Fibroblast of lung (primary cell): ENCODE measurements at regions not wholly inside any gene's neighbourhood (a gene's known extent, or its start where the extent isn't known, plus 50 kb on each side); places are given as distances from the start of the nearest gene placed in this dataset.

ENCODE experiments used
- CTCF ChIP-seq, 2 donors: IDR thresholded peaks in 1 of 2; conservative IDR thresholded peaks in 1 of 2; 1 replicate in 1 of 2; 2 replicates in 1 of 2; pipeline ENCODE4 v1.5.1; 2011 to 2012; ENCODE audit warnings: low read length in 2 of 2, control low read depth in 1 of 2, inconsistent platforms in 1 of 2, low read depth in 1 of 2, mild to moderate bottlenecking in 1 of 2
- EZH2 ChIP-seq: IDR thresholded peaks from 2 replicates; pipeline ENCODE4 v1.5.1; 2012; ENCODE audit warnings: low read length, control low read depth, mild to moderate bottlenecking; ENCODE audit errors: missing control alignments

GRCh38 chr20:50434321-50434652, 75.9 kb upstream of the PTPN1 start:
- TF ChIP-seq CTCF (conservative IDR thresholded peaks at IDR 0.05 in 1 of 2, IDR thresholded peaks at IDR 0.05 in 1 of 2; ENCODE audit: low read depth in 1 of 2, low read length in 2 of 2) (no peak), EZH2 (no peak)
